C4-2B (cell line): ENCODE measurements at regions not wholly inside any gene's neighbourhood (a gene's known extent, or its start where the extent isn't known, plus 50 kb on each side); places are given as distances from the start of the nearest gene placed in this dataset.

Experiments
- H3K27ac ChIP-seq: fragments of 450-650 bp; 2 replicates; pipeline ENCODE4 v1.5.1; 2017
- CTCF ChIP-seq: fragments of 450-650 bp; conservative IDR thresholded peaks from 2 replicates; pipeline ENCODE4 v1.5.1; 2017; ENCODE audit warnings: mild to moderate bottlenecking
- ZFX ChIP-seq: fragments of 450-650 bp; IDR thresholded peaks from 2 replicates; pipeline ENCODE4 v1.6.1; 2017

DNA sequence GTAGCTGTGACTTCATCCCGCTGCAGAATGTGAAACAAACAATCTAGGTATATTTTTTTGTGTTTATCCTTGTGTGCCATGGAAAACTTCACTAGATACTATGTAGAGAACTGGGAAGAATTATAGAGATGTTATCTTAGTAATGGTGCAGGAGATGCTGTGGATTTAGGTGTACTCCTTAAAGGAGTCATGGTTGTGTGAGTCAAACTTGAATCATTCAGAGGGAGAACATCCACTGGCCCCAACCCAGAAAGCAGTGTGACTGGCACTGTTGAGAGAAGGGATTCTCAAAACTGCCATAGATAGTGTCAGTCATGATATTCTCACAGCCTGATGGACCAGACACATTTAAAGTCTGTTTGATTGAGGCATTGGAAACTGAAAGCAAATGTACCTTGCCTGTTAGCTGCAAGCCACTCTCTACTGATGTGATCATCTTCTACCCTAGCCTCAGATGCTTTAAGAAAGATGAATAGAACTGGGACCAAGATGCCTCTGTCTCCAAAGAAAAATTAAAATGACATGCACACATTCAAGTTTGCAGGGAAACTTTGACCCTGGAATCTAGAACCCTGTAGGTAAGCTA lies 754.6 kb downstream of the MRPL39 start:
- no peak overlapping the region for H3K27ac ChIP-seq
- no peak for TF ChIP-seq CTCF
- no peak for TF ChIP-seq ZFX

DNA sequence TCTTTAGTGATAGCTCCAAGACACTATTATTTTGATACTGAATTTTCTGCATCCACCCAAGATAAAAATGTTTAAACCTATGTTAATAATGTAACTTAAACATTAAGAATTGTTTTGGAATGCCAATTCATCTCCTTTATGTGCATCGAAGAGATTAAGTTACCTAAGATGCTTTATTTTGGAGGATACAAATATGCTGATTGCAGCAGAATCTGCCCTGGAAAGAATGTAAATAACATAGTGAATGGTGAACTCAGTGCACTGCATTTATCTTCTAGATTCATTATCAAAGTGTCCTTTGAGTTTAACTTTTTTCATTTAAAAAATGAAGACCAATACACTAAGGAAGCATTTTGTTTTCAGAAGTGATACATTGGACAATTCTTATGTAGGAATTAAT lies 757.2 kb downstream of the MRPL39 start:
- no peak for TF ChIP-seq CTCF
- TF ChIP-seq ZFX, result no peak

GRCh38 chr21:24844671-24845070 lies 762.6 kb downstream of the MRPL39 start:
- TF ChIP-seq CTCF (no peak), ZFX (no peak)
- H3K27ac ChIP-seq, result no peak overlapping the region

More for the DNA sequence above, 757.2 kb downstream of the MRPL39 start:
- no peak overlapping the region for H3K27ac ChIP-seq

GRCh38 chr21:24840287-24840686 lies 767.0 kb downstream of the MRPL39 start:
- TF ChIP-seq ZFX (no peak), CTCF (no peak)
- H3K27ac ChIP-seq, result no peak overlapping the region

DNA sequence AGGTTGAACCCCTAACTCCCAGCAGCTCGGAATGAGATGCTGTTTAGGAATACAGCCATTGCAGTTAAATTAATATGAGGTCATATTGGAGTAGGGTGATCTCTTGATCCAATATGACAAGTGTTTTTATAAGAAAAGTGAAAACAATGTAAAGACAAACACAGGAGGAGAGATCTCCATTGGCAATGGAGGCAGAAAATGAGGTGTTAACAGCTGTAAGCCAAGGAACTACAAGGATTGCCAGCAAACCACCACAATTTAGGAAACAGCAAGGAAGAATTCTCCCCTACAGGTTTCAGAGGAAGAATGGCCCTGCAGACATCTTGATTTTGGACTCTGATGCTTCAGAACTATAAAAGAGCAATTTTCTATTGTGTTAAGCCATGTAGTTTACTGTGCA lies 774.3 kb downstream of the MRPL39 start:
- no peak for TF ChIP-seq CTCF
- no peak for TF ChIP-seq ZFX
- H3K27ac ChIP-seq, result no peak overlapping the region

- no peak overlapping the region for H3K27ac ChIP-seq
- TF ChIP-seq ZFX (no peak), CTCF (no peak)
These were observed 777.9 kb downstream of the MRPL39 start for GRCh38 chr21:24829397-24829796.

GRCh38 chr21:24826822-24827221 lies 780.5 kb downstream of the MRPL39 start:
- TF ChIP-seq CTCF (no peak), ZFX (no peak)
- no peak overlapping the region for H3K27ac ChIP-seq
